GM12878 (cell line): ENCODE measurements at regions not wholly inside any gene's neighbourhood (a gene's known extent, or its start where the extent isn't known, plus 50 kb on each side); places are given as distances from the start of the nearest gene placed in this dataset.

Experiments
- CHD1 ChIP-seq: IDR thresholded peaks from 2 replicates; pipeline ENCODE4 v1.6.1; 2012; ENCODE audit warnings: low read depth, low read length, improper control_type of control experiment
- EZH2 ChIP-seq: IDR thresholded peaks from 2 replicates; pipeline ENCODE4 v1.6.1; 2012; ENCODE audit warnings: low read depth, mild to moderate bottlenecking, control low read depth, inconsistent platforms, low read length, borderline replicate concordance; ENCODE audit not compliant: control insufficient read depth
- SREBF1 ChIP-seq: IDR thresholded peaks from 2 replicates; pipeline ENCODE4 v1.6.1; 2012; ENCODE audit warnings: mild to moderate bottlenecking, low read length
- ZBTB11 ChIP-seq: fragments of 450-650 bp; formaldehyde crosslinking; IDR thresholded peaks from 2 replicates; pipeline ENCODE4 v1.5.0; 2022; ENCODE audit warnings: mild to moderate bottlenecking, missing genetic modification characterization
- ZNF384 ChIP-seq: IDR thresholded peaks from 2 replicates; pipeline ENCODE4 v1.6.1; 2012; ENCODE audit warnings: low read depth, mild to moderate bottlenecking, low read length, improper control_type of control experiment, borderline replicate concordance

GRCh38 chr14:42480255-42480654 lies 873.6 kb downstream of the LRFN5 start:
- TF ChIP-seq EZH2 (no peak), CHD1 (no peak), ZBTB11 (CRISPR knock-in tag) (no peak), ZNF384 (no peak), SREBF1 (no peak)
